ENCODE measurements at regions not wholly inside any gene's neighbourhood (a gene's known extent, or its start where the extent isn't known, plus 50 kb on each side); places are given as distances from the start of the nearest gene placed in this dataset.

DNA sequence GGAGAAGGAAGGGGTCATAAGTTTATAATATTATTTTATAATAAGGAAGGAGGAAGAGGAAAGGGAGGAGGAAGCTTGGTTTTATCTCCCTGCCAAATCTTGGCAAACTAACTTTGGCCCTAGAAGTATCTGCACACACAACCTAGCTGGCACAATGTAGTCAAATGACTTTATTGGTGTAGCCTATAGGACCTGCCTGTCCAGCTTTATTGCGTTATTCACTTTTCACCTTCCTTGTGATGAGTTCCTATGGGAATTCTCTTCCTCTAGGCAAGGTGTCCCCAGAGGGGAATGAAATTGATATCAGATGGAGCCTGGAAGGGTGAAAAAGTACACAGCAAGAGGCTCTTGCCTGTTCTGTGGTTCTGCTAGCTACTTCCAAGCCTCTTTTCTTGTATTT is 111.2 kb upstream of the SLC25A36 start:
- Histone ChIP-seq H3K79me2 (ENCODE audit: insufficient read depth, low read length) (no peaks in the 10 kb centered on the region), H3K9me3 (ENCODE audit: low read depth, low read length) (no peaks in the 10 kb centered on the region), H3K4me3 (ENCODE audit: insufficient read depth, low read length) (no peak overlapping the region), H3K36me3 (ENCODE audit: insufficient read depth, low read length) (no peaks in the 10 kb centered on the region), H2AFZ (ENCODE audit: low read length) (no peak overlapping the region), H3K27me3 (ENCODE audit: insufficient read depth, low read length) (no peaks in the 10 kb centered on the region), H3K27ac (ENCODE audit: low read depth, low read length) (no peak overlapping the region), H3K4me1 (ENCODE audit: insufficient read depth, low read length) (no peaks in the 10 kb centered on the region), H4K20me1 (ENCODE audit: insufficient read depth, low read length) (no peaks in the 10 kb centered on the region), H3K4me2 (ENCODE audit: insufficient read depth, low read length) (no peak overlapping the region)
- TF ChIP-seq, protein P1, sequence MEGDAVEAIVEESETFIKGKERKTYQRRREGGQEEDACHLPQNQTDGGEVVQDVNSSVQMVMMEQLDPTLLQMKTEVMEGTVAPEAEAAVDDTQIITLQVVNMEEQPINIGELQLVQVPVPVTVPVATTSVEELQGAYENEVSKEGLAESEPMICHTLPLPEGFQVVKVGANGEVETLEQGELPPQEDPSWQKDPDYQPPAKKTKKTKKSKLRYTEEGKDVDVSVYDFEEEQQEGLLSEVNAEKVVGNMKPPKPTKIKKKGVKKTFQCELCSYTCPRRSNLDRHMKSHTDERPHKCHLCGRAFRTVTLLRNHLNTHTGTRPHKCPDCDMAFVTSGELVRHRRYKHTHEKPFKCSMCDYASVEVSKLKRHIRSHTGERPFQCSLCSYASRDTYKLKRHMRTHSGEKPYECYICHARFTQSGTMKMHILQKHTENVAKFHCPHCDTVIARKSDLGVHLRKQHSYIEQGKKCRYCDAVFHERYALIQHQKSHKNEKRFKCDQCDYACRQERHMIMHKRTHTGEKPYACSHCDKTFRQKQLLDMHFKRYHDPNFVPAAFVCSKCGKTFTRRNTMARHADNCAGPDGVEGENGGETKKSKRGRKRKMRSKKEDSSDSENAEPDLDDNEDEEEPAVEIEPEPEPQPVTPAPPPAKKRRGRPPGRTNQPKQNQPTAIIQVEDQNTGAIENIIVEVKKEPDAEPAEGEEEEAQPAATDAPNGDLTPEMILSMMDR (IDR thresholded peaks at IDR 0.05; ENCODE audit: extremely low read depth, low read depth, low read length), result no peak
- DNase-seq (ENCODE audit: insufficient read length, low spot score, missing footprints), result no peak

DNA sequence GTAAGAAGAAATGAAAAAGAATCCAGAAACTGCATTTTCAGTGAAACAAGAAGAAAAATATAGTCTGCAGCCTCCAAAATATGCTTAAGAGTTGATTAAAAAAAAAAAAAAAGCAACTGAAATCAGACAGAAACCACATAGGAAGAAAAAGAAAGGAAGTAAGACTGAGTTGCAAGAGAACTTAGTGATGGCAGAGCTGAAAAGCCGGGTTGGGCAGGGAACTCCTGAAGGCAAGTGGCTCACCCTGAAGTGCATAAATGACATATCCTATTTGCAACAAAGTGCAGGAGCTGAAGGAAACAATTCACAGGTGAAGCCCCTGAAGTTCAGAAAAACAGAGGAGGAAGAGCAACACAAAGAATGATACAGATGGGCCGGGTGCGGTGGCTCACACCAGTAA is 108.8 kb upstream of the SLC25A36 start:
- DNase-seq (ENCODE audit: insufficient read length, low spot score, missing footprints), result no peak
- no peaks in the 10 kb centered on the region for H3K9me3 ChIP-seq (ENCODE audit: low read depth, low read length)
- no peak overlapping the region for H3K4me2 ChIP-seq (ENCODE audit: insufficient read depth, low read length)
- no peaks in the 10 kb centered on the region for H3K36me3 ChIP-seq (ENCODE audit: insufficient read depth, low read length)
- H3K79me2 ChIP-seq (ENCODE audit: insufficient read depth, low read length), result no peaks in the 10 kb centered on the region
- no peaks in the 10 kb centered on the region for H3K27me3 ChIP-seq (ENCODE audit: insufficient read depth, low read length)
- no peak overlapping the region for H2AFZ ChIP-seq (ENCODE audit: low read length)
- TF ChIP-seq, protein P1 (IDR thresholded peaks at IDR 0.05; ENCODE audit: extremely low read depth, low read depth, low read length), result no peak
- H3K4me1 ChIP-seq (ENCODE audit: insufficient read depth, low read length), result no peaks in the 10 kb centered on the region
- no peaks in the 10 kb centered on the region for H4K20me1 ChIP-seq (ENCODE audit: insufficient read depth, low read length)
- H3K27ac ChIP-seq (ENCODE audit: low read depth, low read length), result no peak overlapping the region
- H3K4me3 ChIP-seq (ENCODE audit: insufficient read depth, low read length), result no peak overlapping the region

DNA sequence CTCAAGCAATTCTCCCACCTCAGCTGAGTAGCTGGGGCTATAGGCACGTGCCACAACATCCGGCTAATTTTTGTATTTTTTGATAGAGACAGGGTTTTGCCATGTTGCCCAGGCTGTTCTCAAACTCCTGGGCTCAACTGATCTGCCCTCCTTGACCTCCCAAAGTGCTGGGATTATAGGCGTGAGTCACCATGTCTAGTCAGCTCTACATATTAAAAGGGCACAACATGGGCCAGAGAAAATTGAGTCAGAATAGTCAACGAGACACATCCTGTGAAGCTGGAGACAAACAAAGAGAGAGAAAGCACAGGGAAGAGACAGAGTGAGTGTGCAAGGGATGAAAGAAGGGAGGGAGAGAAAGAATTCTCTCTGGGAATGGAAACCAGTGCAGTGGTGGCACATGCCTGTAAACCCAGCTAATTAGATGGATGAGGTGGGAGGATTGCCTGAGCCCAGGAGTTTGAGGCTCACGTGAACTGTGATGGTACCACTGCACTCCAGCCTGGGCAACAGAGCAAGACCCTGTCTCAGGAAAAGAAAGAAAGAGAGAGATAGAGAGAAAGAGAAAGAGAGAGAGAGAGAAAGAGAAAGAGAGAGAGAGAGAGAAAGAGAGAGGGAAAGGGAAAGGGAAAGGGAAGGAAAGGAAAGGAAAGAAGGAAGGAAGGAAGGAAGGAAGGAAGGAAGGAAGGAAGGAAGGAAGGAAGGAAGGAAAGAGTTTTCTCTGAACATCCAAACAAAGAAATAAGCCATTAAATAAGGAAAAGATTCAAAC is 107.2 kb upstream of the SLC25A36 start:
- TF ChIP-seq, protein P1 (IDR thresholded peaks at IDR 0.05; ENCODE audit: extremely low read depth, low read depth, low read length), result no peak
- Histone ChIP-seq H3K79me2 (ENCODE audit: insufficient read depth, low read length) (no peaks in the 10 kb centered on the region), H3K4me1 (ENCODE audit: insufficient read depth, low read length) (no peaks in the 10 kb centered on the region), H2AFZ (ENCODE audit: low read length) (no peak overlapping the region), H3K27me3 (ENCODE audit: insufficient read depth, low read length) (no peaks in the 10 kb centered on the region), H3K27ac (ENCODE audit: low read depth, low read length) (no peak overlapping the region), H4K20me1 (ENCODE audit: insufficient read depth, low read length) (no peaks in the 10 kb centered on the region), H3K36me3 (ENCODE audit: insufficient read depth, low read length) (no peaks in the 10 kb centered on the region), H3K9me3 (ENCODE audit: low read depth, low read length) (no peaks in the 10 kb centered on the region), H3K4me3 (ENCODE audit: insufficient read depth, low read length) (no peak overlapping the region), H3K4me2 (ENCODE audit: insufficient read depth, low read length) (no peak overlapping the region)
- DNase-seq (ENCODE audit: insufficient read length, low spot score, missing footprints), result no peak

DNA sequence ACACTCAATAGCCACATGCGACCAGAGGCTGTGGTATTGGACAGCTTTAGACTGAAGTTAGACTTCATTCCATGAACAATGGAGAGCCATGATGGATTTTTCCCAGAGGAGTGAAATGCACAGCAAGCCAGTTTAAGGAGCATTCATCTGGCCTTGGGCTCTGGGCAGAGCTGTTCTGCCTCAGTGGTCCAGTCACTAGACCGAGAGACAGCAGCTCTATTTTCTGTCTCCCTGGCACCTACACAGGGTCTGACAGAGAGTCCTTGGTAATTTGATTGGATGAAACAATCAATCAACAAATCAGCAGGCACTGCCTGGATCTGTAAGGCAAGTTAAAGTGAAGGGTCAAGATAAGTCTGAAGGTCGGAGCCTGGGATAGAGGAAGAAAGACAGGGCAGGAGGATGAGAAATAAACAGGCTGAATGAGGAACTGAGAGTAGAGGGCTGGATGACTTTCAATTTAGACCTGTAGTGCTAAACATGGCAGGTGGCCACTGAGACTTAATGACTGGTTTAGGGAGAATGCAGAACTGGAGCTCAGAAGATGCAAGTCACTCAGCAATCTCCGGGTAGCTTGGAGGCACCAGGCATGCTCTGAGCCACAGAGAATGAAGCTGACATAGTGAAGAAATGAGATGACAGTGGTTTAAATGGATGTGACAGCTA is 98.5 kb upstream of the SLC25A36 start:
- no peaks in the 10 kb centered on the region for H3K36me3 ChIP-seq (ENCODE audit: insufficient read depth, low read length)
- TF ChIP-seq, protein P1 (IDR thresholded peaks at IDR 0.05; ENCODE audit: extremely low read depth, low read depth, low read length), result no peak
- H4K20me1 ChIP-seq (ENCODE audit: insufficient read depth, low read length), result no peaks in the 10 kb centered on the region
- no peaks in the 10 kb centered on the region for H3K27me3 ChIP-seq (ENCODE audit: insufficient read depth, low read length)
- no peak for DNase-seq (ENCODE audit: insufficient read length, low spot score, missing footprints)
- H3K9me3 ChIP-seq (ENCODE audit: low read depth, low read length), result no peaks in the 10 kb centered on the region
- no peaks in the 10 kb centered on the region for H3K4me1 ChIP-seq (ENCODE audit: insufficient read depth, low read length)
- H3K27ac ChIP-seq (ENCODE audit: low read depth, low read length), result no peak overlapping the region
- no peak overlapping the region for H3K4me3 ChIP-seq (ENCODE audit: insufficient read depth, low read length)
- H2AFZ ChIP-seq (ENCODE audit: low read length), result no peak overlapping the region
- no peaks in the 10 kb centered on the region for H3K79me2 ChIP-seq (ENCODE audit: insufficient read depth, low read length)
- H3K4me2 ChIP-seq (ENCODE audit: insufficient read depth, low read length), result no peak overlapping the region

Data from osteoblast (primary cell).